Nephron progenitor cell (in vitro differentiated cells): ENCODE measurements at regions not wholly inside any gene's neighbourhood (a gene's known extent, or its start where the extent isn't known, plus 50 kb on each side); places are given as distances from the start of the nearest gene placed in this dataset.
A peak's percentile ranks its signal among the peaks of the same experiment; 100 is the strongest.

ENCODE experiments used
- DNase-seq: peaks from one replicate; pipeline ENCODE4 v3.0.0; 2021
- H3K27ac Mint-ChIP-seq: 2 replicates; pipeline ENCODE4 v1.8.0; 2021; ENCODE audit warnings: mild to moderate bottlenecking, moderate library complexity, mixed read lengths
- H3K27me3 Mint-ChIP-seq: 2 replicates; pipeline ENCODE4 v1.8.0; 2021; ENCODE audit warnings: mild to moderate bottlenecking, low read depth, mixed read lengths; ENCODE audit not compliant: poor library complexity
- H3K36me3 Mint-ChIP-seq: 2 replicates; pipeline ENCODE4 v1.8.0; 2021; ENCODE audit warnings: low read depth, mixed read lengths
- H3K4me1 Mint-ChIP-seq: 2 replicates; pipeline ENCODE4 v1.8.0; 2021; ENCODE audit warnings: mixed read lengths
- H3K4me3 Mint-ChIP-seq: 2 replicates; pipeline ENCODE4 v1.8.0; 2021; ENCODE audit warnings: mild to moderate bottlenecking, moderate library complexity, mixed read lengths
- H3K9me3 Mint-ChIP-seq: 2 replicates; pipeline ENCODE4 v1.8.0; 2021; ENCODE audit warnings: mild to moderate bottlenecking, moderate library complexity, mixed read lengths
- CTCF ChIP-seq: fragments of 200-600 bp; sonication (generic); IDR thresholded peaks from 2 replicates; pipeline ENCODE4 v1.5.0; 2021; ENCODE audit warnings: antibody characterized with exemption

- no peaks in the 10 kb centered on the region for H3K4me1 Mint-ChIP-seq
- no peak for TF ChIP-seq CTCF
- H3K36me3 Mint-ChIP-seq = no peaks in the 10 kb centered on the region
- no peak overlapping the region for H3K27ac Mint-ChIP-seq
- H3K9me3 Mint-ChIP-seq = no peaks in the 10 kb centered on the region
- no peak for DNase-seq
- H3K4me3 Mint-ChIP-seq = no peak overlapping the region
- H3K27me3 Mint-ChIP-seq = peaks cover 18% of the 10 kb centered on the region
Observed at GRCh38 chr16:26740771-26741170, 326.0 kb upstream of the C16orf82 start.

- no peak for DNase-seq
- no peak overlapping the region for H3K4me3 Mint-ChIP-seq
- H3K4me1 Mint-ChIP-seq = no peaks in the 10 kb centered on the region
- H3K27ac Mint-ChIP-seq = no peak overlapping the region
- no peak for TF ChIP-seq CTCF
- peaks cover 29% of the 10 kb centered on the region for H3K27me3 Mint-ChIP-seq
- H3K9me3 Mint-ChIP-seq = no peaks in the 10 kb centered on the region
- H3K36me3 Mint-ChIP-seq = no peaks in the 10 kb centered on the region
Observed at GRCh38 chr16:26742040-26742439, 324.7 kb upstream of the C16orf82 start.

DNA sequence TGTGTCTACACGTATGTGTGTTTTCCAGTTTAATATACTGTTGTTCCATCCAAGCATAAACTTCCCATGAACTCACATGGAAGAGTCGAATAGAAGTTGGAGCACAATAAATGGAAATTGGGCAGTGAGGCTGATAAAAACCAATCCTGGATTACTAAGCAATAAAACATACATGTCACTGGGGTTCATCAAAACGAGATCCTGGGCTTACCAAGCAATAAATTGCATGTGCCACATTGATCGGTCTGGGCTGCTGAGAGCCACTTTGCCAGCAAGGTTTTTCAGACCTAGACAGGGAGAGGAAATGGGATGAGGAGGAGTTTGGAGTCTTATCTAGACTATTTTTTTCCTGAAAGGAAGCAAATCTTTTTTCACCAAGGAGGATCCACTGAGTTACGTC is 322.3 kb upstream of the C16orf82 start:
- Mint-ChIP-seq H3K27me3 (peaks cover 49% of the 10 kb centered on the region), H3K36me3 (no peaks in the 10 kb centered on the region), H3K9me3 (no peaks in the 10 kb centered on the region), H3K4me1 (peaks cover 10% of the 10 kb centered on the region), H3K4me3 (no peak overlapping the region), H3K27ac (no peak overlapping the region)
- no peak for DNase-seq
- no peak for TF ChIP-seq CTCF

DNA sequence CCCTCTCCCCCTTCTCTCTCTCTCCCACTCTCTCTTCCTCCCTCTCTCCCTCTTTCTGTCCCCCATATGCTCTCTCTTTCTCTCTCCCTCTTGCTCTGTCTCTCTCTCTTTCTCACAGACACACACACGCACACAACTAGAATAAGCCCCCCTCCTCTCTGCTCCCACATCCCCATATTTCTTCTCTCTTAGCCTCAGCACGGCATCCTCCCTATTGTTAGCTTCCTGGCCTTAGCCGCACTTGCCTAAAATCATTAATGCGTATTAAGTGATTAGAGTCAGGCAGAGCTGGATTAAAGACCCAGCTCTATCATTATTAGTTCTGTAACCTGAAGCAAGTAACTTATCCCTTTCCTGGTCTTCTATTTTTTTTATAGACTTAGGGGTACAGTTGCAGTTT is 319.0 kb upstream of the C16orf82 start:
- Mint-ChIP-seq H3K36me3 (no peaks in the 10 kb centered on the region), H3K27me3 (peaks cover 73% of the 10 kb centered on the region), H3K9me3 (peaks cover 3% of the 10 kb centered on the region), H3K27ac (no peak overlapping the region), H3K4me3 (peak overlapping the region; percentile 20), H3K4me1 (peaks cover 10% of the 10 kb centered on the region)
- no peak for DNase-seq
- TF ChIP-seq CTCF = no peak

GRCh38 chr16:26749072-26749471 is 317.7 kb upstream of the C16orf82 start:
- Mint-ChIP-seq H3K4me1 (peaks cover 10% of the 10 kb centered on the region), H3K27me3 (peaks cover 78% of the 10 kb centered on the region), H3K4me3 (no peak overlapping the region), H3K9me3 (peaks cover 3% of the 10 kb centered on the region), H3K27ac (no peak overlapping the region), H3K36me3 (no peaks in the 10 kb centered on the region)
- TF ChIP-seq CTCF = no peak
- DNase-seq = no peak

- H3K36me3 Mint-ChIP-seq = no peaks in the 10 kb centered on the region
- DNase-seq = no peak
- peaks cover 10% of the 10 kb centered on the region for H3K4me1 Mint-ChIP-seq
- peaks cover 12% of the 10 kb centered on the region for H3K9me3 Mint-ChIP-seq
- no peak overlapping the region for H3K4me3 Mint-ChIP-seq
- H3K27ac Mint-ChIP-seq = no peak overlapping the region
- TF ChIP-seq CTCF = no peak
- peaks cover 65% of the 10 kb centered on the region for H3K27me3 Mint-ChIP-seq
Observed at GRCh38 chr16:26752166-26752565, 314.6 kb upstream of the C16orf82 start.
